Glutamatergic neuron (in vitro differentiated cells): ENCODE measurements at regions not wholly inside any gene's neighbourhood (a gene's known extent, or its start where the extent isn't known, plus 50 kb on each side); places are given as distances from the start of the nearest gene placed in this dataset.

Source experiments
- DNase-seq: peaks from one replicate; pipeline ENCODE4 v3.0.0; 2022
- H3K27ac Mint-ChIP-seq: one replicate; pipeline ENCODE4 v1.8.0; 2020; ENCODE audit warnings: mild to moderate bottlenecking, mixed read lengths, inconsistent platforms; ENCODE audit not compliant: unreplicated experiment
- H3K27me3 Mint-ChIP-seq: one replicate; pipeline ENCODE4 v1.8.0; 2020; ENCODE audit warnings: mild to moderate bottlenecking, moderate library complexity, mixed read lengths, inconsistent platforms; ENCODE audit not compliant: unreplicated experiment
- H3K36me3 Mint-ChIP-seq: one replicate; pipeline ENCODE4 v1.8.0; 2020; ENCODE audit warnings: mild to moderate bottlenecking, mixed read lengths, inconsistent platforms; ENCODE audit not compliant: unreplicated experiment
- H3K4me1 Mint-ChIP-seq: one replicate; pipeline ENCODE4 v1.8.0; 2020; ENCODE audit warnings: mild to moderate bottlenecking, low read depth, mixed read lengths, inconsistent platforms; ENCODE audit not compliant: unreplicated experiment
- H3K4me3 Mint-ChIP-seq: one replicate; pipeline ENCODE4 v1.8.0; 2020; ENCODE audit warnings: mild to moderate bottlenecking, mixed read lengths, inconsistent platforms; ENCODE audit not compliant: unreplicated experiment
- H3K9me3 Mint-ChIP-seq: one replicate; pipeline ENCODE4 v1.8.0; 2020; ENCODE audit warnings: mild to moderate bottlenecking, moderate library complexity, mixed read lengths, inconsistent platforms; ENCODE audit not compliant: unreplicated experiment
- CTCF ChIP-seq: fragments of 200-600 bp; sonication (generic); IDR thresholded peaks from one replicate; pipeline ENCODE4 v1.5.0; 2021; ENCODE audit not compliant: partially characterized antibody, unreplicated experiment

- no peak overlapping the region for H3K27ac Mint-ChIP-seq
- no peak for DNase-seq
These were observed 55.7 kb upstream of the ANTXRL start for GRCh38 chr10:46231087-46231486.

DNA sequence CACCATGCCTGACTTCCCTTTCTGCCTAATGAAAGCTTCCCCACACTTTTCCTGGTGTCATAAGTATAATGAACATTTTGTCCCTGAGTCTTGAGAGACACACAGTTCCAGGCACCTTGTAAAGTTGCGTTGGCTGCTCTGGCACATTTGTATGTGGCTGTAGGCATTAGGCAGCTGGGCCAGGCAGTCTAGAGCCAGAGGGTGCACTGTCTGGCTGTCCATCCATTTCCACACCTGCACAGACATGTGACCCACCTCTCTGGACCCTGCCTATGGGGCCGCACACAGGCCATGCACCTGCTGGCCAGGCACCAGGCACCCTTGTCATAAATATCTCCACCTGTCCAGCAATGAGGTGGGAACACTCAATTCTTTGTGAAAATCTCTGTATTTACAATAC is 54.7 kb upstream of the ANTXRL start:
- no peaks in the 10 kb centered on the region for H3K36me3 Mint-ChIP-seq
- H3K9me3 Mint-ChIP-seq, result peaks cover 3% of the 10 kb centered on the region
- no peak overlapping the region for H3K4me3 Mint-ChIP-seq
- H3K27me3 Mint-ChIP-seq, result peaks cover 2% of the 10 kb centered on the region
- TF ChIP-seq CTCF, result no peak
- no peak overlapping the region for H3K27ac Mint-ChIP-seq
- H3K4me1 Mint-ChIP-seq, result peaks cover 5% of the 10 kb centered on the region
- no peak for DNase-seq

More at GRCh38 chr10:46231087-46231486, 55.7 kb upstream of the ANTXRL start:
- TF ChIP-seq CTCF, result no peak
- peaks cover 2% of the 10 kb centered on the region for H3K27me3 Mint-ChIP-seq
- peaks cover 2% of the 10 kb centered on the region for H3K9me3 Mint-ChIP-seq
- H3K4me3 Mint-ChIP-seq, result no peak overlapping the region
- no peaks in the 10 kb centered on the region for H3K36me3 Mint-ChIP-seq
- peaks cover 5% of the 10 kb centered on the region for H3K4me1 Mint-ChIP-seq

DNA sequence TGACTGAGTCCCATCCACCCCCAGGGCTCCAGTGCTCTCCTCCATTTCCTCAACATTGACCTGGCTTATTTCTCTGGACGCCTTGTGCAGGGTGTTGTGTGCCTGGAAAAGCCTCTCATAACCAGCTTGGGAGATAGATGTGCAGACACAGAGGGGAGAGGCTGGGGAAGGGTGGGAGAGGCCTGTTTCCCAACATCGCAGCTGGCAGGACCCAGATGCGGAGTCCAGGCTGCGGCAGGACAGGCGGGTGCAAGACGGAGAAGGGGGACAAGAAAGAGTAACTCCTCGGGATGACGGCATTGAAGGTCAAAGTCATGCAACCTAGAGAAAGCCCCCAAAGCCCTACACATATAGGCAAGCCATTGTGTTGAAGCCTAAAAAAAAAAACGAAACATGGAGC is 54.1 kb upstream of the ANTXRL start:
- Mint-ChIP-seq H3K27me3 (no peaks in the 10 kb centered on the region), H3K9me3 (peaks cover 3% of the 10 kb centered on the region), H3K4me1 (peaks cover 2% of the 10 kb centered on the region), H3K27ac (no peak overlapping the region), H3K36me3 (no peaks in the 10 kb centered on the region), H3K4me3 (no peak overlapping the region)
- DNase-seq, result no peak
- TF ChIP-seq CTCF, result no peak

- no peak for TF ChIP-seq CTCF
- Mint-ChIP-seq H3K4me3 (no peak overlapping the region), H3K27me3 (no peaks in the 10 kb centered on the region), H3K27ac (no peak overlapping the region), H3K4me1 (no peaks in the 10 kb centered on the region), H3K36me3 (no peaks in the 10 kb centered on the region), H3K9me3 (peaks cover 3% of the 10 kb centered on the region)
- no peak for DNase-seq
These were observed 53.6 kb upstream of the ANTXRL start for GRCh38 chr10:46233181-46233580.

- Mint-ChIP-seq H3K27me3 (no peaks in the 10 kb centered on the region), H3K27ac (no peak overlapping the region), H3K4me3 (no peak overlapping the region), H3K4me1 (no peaks in the 10 kb centered on the region), H3K36me3 (no peaks in the 10 kb centered on the region), H3K9me3 (peaks cover 4% of the 10 kb centered on the region)
- DNase-seq, result no peak
- no peak for TF ChIP-seq CTCF
These were observed 52.8 kb upstream of the ANTXRL start for GRCh38 chr10:46234026-46234425.
